ENCODE measurements at regions not wholly inside any gene's neighbourhood (a gene's known extent, or its start where the extent isn't known, plus 50 kb on each side); places are given as distances from the start of the nearest gene placed in this dataset.

DNA sequence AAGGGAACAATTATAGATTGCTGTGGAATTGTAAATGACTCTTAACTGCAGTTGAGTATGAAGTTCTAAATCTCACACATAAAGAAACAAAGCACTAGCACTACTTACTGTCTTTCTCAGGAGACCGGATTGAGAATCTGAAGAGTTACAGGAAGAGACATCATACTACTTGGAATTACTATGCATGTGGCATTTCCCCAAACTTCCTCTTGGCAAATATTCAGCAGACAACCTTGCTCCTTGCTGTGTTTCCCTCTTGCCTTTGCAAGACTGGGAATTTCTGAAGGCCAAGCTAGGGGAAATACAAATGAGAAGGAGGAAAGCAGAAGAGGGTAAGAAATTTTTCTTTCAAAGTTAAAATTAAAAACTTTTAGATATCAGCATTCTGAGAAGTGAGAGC lies 173.6 kb upstream of the KCTD3 start:
- Histone ChIP-seq H3K27me3 (ENCODE audit: control insufficient read depth in 2 of 2, insufficient read depth in 2 of 2, low read length in 2 of 2) (no peaks in the 10 kb centered on the region), H3K4me1 (replicated peaks in 1 of 2; ENCODE audit: control insufficient read depth in 2 of 2, insufficient read depth in 2 of 2, low read length in 2 of 2) (peaks cover 0 to 3% of the 10 kb centered on the region in 2 experiments; a peak in 1 of 5 replicates), H3K9me3 (replicated peaks; ENCODE audit: control insufficient read depth, insufficient read depth, low read depth, low read length) (0 out of 2 replicates have a peak, but pooled peaks cover 2% of the 10 kb centered on the region), H3K4me3 (no peak overlapping the region), H3K36me3 (ENCODE audit: control insufficient read depth, insufficient read depth, low read length) (no peaks in the 10 kb centered on the region), H3K4me2 (ENCODE audit: insufficient read depth, low read length) (no peak overlapping the region), H3K27ac (ENCODE audit: extremely low read depth, low read depth, low read length) (no peak overlapping the region), H3K9me1 (ENCODE audit: control insufficient read depth, insufficient read depth, low read length) (no peaks in the 10 kb centered on the region), H4K20me1 (replicated peaks; ENCODE audit: control insufficient read depth, insufficient read depth, low read length) (no peaks in the 10 kb centered on the region), H3K79me2 (ENCODE audit: control insufficient read depth, insufficient read depth, low read length) (no peaks in the 10 kb centered on the region), H2AFZ (ENCODE audit: low read depth, low read length) (no peak overlapping the region), H3K9ac (ENCODE audit: insufficient read depth in 1 of 2, low read depth in 2 of 2, low read length in 2 of 2) (no peak overlapping the region)
- no peak for TF ChIP-seq ARID1B (IDR thresholded peaks at IDR 0.05)
- no peak for TF ChIP-seq MYBL2 (IDR thresholded peaks at IDR 0.05; ENCODE audit: low read depth)
- no peak for TF ChIP-seq MYBL2 (CRISPR knock-in tag; IDR thresholded peaks at IDR 0.05; ENCODE audit: borderline replicate concordance)
- TF ChIP-seq ZNF324 (CRISPR knock-in tag; IDR thresholded peaks at IDR 0.05) = no peak
- TF ChIP-seq ZNF444 (CRISPR knock-in tag; IDR thresholded peaks at IDR 0.05) = no peak
- no peak for TF ChIP-seq RBM22 (IDR thresholded peaks at IDR 0.05; ENCODE audit: low read depth, low read length, poor library complexity, severe bottlenecking)
- no peak for TF ChIP-seq ZNF785 (CRISPR knock-in tag; IDR thresholded peaks at IDR 0.05)
- TF ChIP-seq PHF20 (IDR thresholded peaks at IDR 0.05; ENCODE audit: partially characterized antibody) = no peak
- no peak for TF ChIP-seq PHB (CRISPR knock-in tag; IDR thresholded peaks at IDR 0.05)
- TF ChIP-seq, protein P1, sequence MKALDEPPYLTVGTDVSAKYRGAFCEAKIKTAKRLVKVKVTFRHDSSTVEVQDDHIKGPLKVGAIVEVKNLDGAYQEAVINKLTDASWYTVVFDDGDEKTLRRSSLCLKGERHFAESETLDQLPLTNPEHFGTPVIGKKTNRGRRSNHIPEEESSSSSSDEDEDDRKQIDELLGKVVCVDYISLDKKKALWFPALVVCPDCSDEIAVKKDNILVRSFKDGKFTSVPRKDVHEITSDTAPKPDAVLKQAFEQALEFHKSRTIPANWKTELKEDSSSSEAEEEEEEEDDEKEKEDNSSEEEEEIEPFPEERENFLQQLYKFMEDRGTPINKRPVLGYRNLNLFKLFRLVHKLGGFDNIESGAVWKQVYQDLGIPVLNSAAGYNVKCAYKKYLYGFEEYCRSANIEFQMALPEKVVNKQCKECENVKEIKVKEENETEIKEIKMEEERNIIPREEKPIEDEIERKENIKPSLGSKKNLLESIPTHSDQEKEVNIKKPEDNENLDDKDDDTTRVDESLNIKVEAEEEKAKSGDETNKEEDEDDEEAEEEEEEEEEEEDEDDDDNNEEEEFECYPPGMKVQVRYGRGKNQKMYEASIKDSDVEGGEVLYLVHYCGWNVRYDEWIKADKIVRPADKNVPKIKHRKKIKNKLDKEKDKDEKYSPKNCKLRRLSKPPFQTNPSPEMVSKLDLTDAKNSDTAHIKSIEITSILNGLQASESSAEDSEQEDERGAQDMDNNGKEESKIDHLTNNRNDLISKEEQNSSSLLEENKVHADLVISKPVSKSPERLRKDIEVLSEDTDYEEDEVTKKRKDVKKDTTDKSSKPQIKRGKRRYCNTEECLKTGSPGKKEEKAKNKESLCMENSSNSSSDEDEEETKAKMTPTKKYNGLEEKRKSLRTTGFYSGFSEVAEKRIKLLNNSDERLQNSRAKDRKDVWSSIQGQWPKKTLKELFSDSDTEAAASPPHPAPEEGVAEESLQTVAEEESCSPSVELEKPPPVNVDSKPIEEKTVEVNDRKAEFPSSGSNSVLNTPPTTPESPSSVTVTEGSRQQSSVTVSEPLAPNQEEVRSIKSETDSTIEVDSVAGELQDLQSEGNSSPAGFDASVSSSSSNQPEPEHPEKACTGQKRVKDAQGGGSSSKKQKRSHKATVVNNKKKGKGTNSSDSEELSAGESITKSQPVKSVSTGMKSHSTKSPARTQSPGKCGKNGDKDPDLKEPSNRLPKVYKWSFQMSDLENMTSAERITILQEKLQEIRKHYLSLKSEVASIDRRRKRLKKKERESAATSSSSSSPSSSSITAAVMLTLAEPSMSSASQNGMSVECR (CRISPR knock-in tag; IDR thresholded peaks at IDR 0.05) = no peak
- TF ChIP-seq SIX5 (IDR thresholded peaks at IDR 0.05; ENCODE audit: borderline replicate concordance in 1 of 2, insufficient read depth in 1 of 2, low read depth in 1 of 2, low read length in 2 of 2) = no peak
- no peak for TF ChIP-seq SMAD1 (IDR thresholded peaks at IDR 0.05; ENCODE audit: low read depth, low read length, partially characterized antibody)
- no peak for TF ChIP-seq NCOA6 (IDR thresholded peaks at IDR 0.05)
- no peak for TF ChIP-seq TEAD1 (CRISPR knock-in tag; IDR thresholded peaks at IDR 0.05)
- TF ChIP-seq MTF1 (CRISPR knock-in tag; IDR thresholded peaks at IDR 0.05; ENCODE audit: borderline replicate concordance) = no peak
- no peak for TF ChIP-seq ZFP1 (CRISPR knock-in tag; IDR thresholded peaks at IDR 0.05)
- no peak for TF ChIP-seq ZNF76 (CRISPR knock-in tag; IDR thresholded peaks at IDR 0.05; ENCODE audit: borderline replicate concordance)
- TF ChIP-seq ZNF263 (CRISPR knock-in tag; IDR thresholded peaks at IDR 0.05; ENCODE audit: borderline replicate concordance) = no peak
- 0% methylated on average over 1 of the region's 1 CpG for WGBS (ENCODE audit: insufficient coverage, low coverage, missing lambda C conversion rate)
- BruUV-seq (replicated peaks) = no TSS peak
- in situ Hi-C loops (cut with MboI) = no loop called here
- FAIRE-seq (no peak), DNase-seq (ENCODE audit: extremely low read depth in 1 of 4, low spot score in 3 of 4) (no peak), ATAC-seq (no peak)
- ChIA-PET CTCF (ENCODE audit: low intra/inter-chr PET ratio) (no interaction called here), POLR2A (no interaction called here)
- intact Hi-C loops (cut with micrococcal nuclease) = no loop called here
